GM12864 (cell line): ENCODE measurements at regions not wholly inside any gene's neighbourhood (a gene's known extent, or its start where the extent isn't known, plus 50 kb on each side); places are given as distances from the start of the nearest gene placed in this dataset.
"Not testable (repeated sequence)": the region's sequence is repeated elsewhere in the genome, so short reads cannot be mapped to it uniquely, and the experiment has no call there.

Experiments used
- DNase-seq: peaks from one replicate; pipeline ENCODE4 v3.0.0-alpha.2; 2011; ENCODE audit warnings: low read depth
- H3K4me3 ChIP-seq: 2 replicates; pipeline ENCODE4 v1.5.1; 2011; ENCODE audit warnings: mild to moderate bottlenecking, low read depth, low read length, control low read depth
- CTCF ChIP-seq: IDR thresholded peaks from 2 replicates; pipeline ENCODE4 v1.5.1; 2011; ENCODE audit warnings: low read depth, mild to moderate bottlenecking, moderate library complexity, low read length, control low read depth, inconsistent platforms; ENCODE audit errors: missing control alignments

DNA sequence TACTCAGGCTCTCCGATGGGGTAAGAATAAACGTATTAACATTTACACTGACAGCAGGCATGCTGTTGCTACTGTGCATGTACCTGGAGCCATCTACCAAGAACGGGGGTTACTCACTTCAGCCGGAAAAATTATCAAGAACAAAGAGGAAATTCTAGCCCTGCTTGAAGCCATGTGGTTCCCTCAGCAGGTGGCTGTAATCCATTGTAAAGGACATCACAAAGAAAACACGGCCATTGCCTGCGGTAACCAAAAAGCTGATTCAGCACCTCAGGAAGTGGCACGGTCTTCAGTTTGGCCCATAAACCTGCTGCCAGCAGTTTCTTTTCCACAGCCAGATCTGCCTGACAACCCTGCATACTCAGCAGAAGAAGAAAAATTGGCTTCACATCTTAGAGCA, 925.5 kb upstream of the AMELY start:
- H3K4me3 ChIP-seq = no peak overlapping the region
- no peak for TF ChIP-seq CTCF
- no peak for DNase-seq

GRCh38 chrY:7836366-7836765, 924.8 kb upstream of the AMELY start:
- TF ChIP-seq CTCF = no peak
- H3K4me3 ChIP-seq = no peak overlapping the region

GRCh38 chrY:7835416-7835815, 923.9 kb upstream of the AMELY start:
- no peak for DNase-seq
- H3K4me3 ChIP-seq = no peak overlapping the region

More at GRCh38 chrY:7836366-7836765, 924.8 kb upstream of the AMELY start:
- DNase-seq = no peak

GRCh38 chrY:7834284-7834683, 922.7 kb upstream of the AMELY start:
- no peak overlapping the region for H3K4me3 ChIP-seq
- no peak for TF ChIP-seq CTCF
- DNase-seq = no peak

More at GRCh38 chrY:7835416-7835815, 923.9 kb upstream of the AMELY start:
- no peak for TF ChIP-seq CTCF

DNA sequence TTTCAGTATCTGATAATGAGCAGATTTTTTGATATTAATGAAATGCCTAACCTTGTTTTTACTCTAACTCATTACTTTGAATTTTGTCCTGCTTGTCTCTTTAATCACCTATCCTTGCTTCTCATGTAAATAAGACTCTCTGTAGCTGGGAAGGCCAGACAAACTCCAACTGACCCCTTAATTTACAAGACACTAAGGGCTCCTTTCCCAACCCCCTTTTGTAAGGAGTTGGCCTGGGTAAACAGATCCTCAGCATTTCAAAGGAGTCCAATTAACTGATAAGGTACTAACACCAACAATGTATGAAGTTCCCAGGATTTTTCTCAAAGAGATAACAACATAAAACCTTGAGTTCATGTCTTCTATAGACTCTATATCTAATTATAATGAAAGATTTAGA, 919.3 kb upstream of the AMELY start:
- DNase-seq, H3K4me3 ChIP-seq: not testable (repeated sequence)

GRCh38 chrY:7826533-7826932, 915.0 kb upstream of the AMELY start:
- H3K4me3 ChIP-seq = no peak overlapping the region
- no peak for DNase-seq
- TF ChIP-seq CTCF = no peak

DNA sequence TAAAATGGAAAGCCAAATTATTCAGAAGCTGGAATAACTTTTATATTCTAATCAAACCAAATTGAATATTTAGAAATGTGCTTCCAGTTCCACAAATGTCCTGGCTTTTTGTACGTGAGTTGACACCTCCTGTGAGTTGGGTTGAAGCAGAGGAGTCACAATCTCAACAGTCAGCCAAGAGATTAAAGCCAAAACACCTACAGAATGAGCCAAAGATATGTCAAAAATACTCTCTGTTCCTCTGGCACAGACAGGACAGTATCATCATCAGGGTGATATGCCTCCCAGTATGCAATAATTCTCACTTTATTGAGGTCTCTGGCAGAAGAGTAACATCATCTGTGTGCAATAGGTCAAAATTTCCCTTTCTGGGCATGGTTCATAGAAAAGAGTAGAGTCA, 914.3 kb upstream of the AMELY start:
- no peak for TF ChIP-seq CTCF
- H3K4me3 ChIP-seq = no peak overlapping the region
- DNase-seq = no peak
